T-helper 17 cell (primary cell): ENCODE measurements at regions not wholly inside any gene's neighbourhood (a gene's known extent, or its start where the extent isn't known, plus 50 kb on each side); places are given as distances from the start of the nearest gene placed in this dataset.

ENCODE experiments used
- ATAC-seq: fragments of 150-1000 bp; cut with Tn5 transposase; 2 replicates; pipeline ENCODE4 v1.10.0; 2021; ENCODE audit warnings: mild to moderate bottlenecking, moderate library complexity
- DNase-seq, 3 donors: peaks; one replicate each; pipeline versions ENCODE4 v3.0.0 to v3.0.0-alpha.2; 2020 to 2021
- H3K9me3 ChIP-seq: one replicate; pipeline ENCODE4 v1.7.0; 2013; ENCODE audit warnings: low read length, mild to moderate bottlenecking; ENCODE audit not compliant: control insufficient read depth, poor library complexity, severe bottlenecking
- H3K27ac Mint-ChIP-seq: one replicate; pipeline ENCODE4 v1.8.0; 2022; ENCODE audit warnings: mild to moderate bottlenecking, moderate library complexity, mixed read lengths
- H3K27me3 Mint-ChIP-seq: one replicate; pipeline ENCODE4 v1.8.0; 2022; ENCODE audit warnings: mixed read lengths
- H3K36me3 Mint-ChIP-seq: one replicate; pipeline ENCODE4 v1.8.0; 2022; ENCODE audit warnings: low read depth, mixed read lengths
- H3K4me1 Mint-ChIP-seq: one replicate; pipeline ENCODE4 v1.8.0; 2022; ENCODE audit warnings: mild to moderate bottlenecking, mixed read lengths
- H3K4me3 Mint-ChIP-seq: one replicate; pipeline ENCODE4 v1.8.0; 2022; ENCODE audit warnings: mild to moderate bottlenecking, moderate library complexity, mixed read lengths

DNA sequence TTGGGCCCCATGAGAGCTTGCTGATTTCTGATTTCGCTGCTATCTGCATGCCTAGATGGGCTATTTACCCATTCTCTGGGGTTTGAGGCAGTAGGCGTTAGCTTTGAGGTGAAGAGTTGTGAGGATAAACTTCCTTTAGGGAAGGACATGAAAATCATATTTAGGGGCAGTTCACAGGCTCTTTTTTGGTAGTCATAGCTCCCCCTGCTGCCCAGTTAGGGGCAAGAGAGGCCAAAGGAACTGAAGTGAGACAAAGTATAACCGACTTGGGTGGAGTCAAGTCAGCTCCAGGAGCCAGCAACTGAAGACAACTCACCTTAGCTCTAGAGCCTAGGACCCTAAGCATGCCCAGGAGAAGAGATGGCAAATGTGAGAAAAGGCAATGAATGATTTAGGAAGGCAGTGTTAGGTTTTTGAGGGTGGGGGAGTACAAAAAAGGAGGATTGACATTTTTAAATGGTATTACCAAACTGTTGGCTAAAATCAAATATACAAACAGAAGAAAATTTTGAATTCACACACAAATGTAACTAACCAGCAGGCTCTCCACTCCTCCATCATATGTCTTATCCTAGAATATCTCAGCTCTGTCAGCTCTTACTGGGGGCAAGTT is 625.2 kb downstream of the LMO4 start:
- H3K9me3 ChIP-seq: no peaks in the 10 kb centered on the region
- peaks cover 57% of the 10 kb centered on the region for H3K27me3 Mint-ChIP-seq
- no peaks in the 10 kb centered on the region for H3K36me3 Mint-ChIP-seq
- DNase-seq (peak; percentile 20 to 37 (median 27)), ATAC-seq (peak; percentile 72)
- peaks cover 4% of the 10 kb centered on the region for H3K4me1 Mint-ChIP-seq
- no peak overlapping the region for H3K27ac Mint-ChIP-seq
- H3K4me3 Mint-ChIP-seq: no peak overlapping the region

DNA sequence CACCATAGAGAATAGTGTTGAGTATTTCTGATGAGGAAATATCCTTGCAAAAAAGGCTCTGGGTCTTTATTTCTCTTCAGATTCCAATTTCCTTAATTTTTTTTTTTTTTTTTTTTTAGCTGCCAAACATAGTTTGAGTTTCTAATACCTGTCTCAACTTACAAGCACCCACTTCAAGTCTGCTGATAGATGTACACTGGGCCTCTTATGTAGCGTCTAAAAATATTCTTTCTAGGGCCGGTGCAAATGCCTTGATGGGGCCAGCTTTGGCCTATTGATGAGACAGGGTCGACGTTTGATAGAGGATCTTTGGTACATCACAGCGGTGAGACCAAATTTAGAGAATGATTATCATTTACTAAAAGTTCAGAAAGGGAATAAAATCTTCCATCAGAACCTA is 626.4 kb downstream of the LMO4 start:
- Mint-ChIP-seq H3K36me3 (no peaks in the 10 kb centered on the region), H3K27me3 (peaks cover 62% of the 10 kb centered on the region), H3K27ac (no peak overlapping the region), H3K4me1 (peaks cover 7% of the 10 kb centered on the region), H3K4me3 (no peak overlapping the region)
- ATAC-seq: no peak
- DNase-seq: no peak
- H3K9me3 ChIP-seq: no peaks in the 10 kb centered on the region

DNA sequence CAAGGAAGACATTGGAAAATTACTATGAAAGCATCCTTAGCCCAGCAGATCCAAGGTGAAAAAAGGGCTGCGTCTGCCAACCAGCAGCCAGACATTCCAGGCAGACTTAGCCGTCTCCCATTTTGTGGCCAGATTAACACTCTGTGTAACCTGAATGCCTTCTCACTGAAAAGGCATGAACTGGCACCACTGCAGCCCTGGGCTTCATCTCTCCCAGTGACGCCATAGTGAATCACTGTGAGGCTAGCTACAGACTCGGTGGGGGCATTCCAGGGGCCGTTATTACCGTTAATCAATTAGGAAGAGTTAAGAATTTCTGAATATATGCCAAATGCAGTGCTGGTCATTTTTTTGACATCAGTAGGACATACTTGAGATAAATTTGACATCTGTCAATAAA is 627.4 kb downstream of the LMO4 start:
- ATAC-seq: no peak
- Mint-ChIP-seq H3K27ac (no peak overlapping the region), H3K4me1 (peaks cover 7% of the 10 kb centered on the region), H3K4me3 (no peak overlapping the region), H3K36me3 (no peaks in the 10 kb centered on the region), H3K27me3 (peaks cover 51% of the 10 kb centered on the region)
- no peaks in the 10 kb centered on the region for H3K9me3 ChIP-seq
- DNase-seq: no peak

DNA sequence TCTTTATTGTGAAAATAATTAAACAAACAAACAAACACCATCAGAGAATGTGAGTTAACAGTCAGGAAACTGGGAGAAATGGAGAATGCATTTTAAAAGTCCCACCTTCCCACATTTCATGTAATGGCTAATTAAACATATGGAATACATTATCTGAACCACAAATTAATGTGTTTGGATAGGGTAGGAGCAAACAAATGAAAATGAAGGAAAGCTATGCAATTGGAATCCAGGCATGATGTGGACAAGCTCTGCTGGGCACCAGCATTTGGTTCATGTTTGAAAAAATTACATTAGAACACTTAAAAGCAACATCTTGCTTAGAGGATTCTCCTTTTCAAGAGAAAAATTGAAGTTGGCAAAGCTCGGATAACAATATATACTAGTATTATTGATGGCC is 628.1 kb downstream of the LMO4 start:
- H3K27ac Mint-ChIP-seq: no peak overlapping the region

DNA sequence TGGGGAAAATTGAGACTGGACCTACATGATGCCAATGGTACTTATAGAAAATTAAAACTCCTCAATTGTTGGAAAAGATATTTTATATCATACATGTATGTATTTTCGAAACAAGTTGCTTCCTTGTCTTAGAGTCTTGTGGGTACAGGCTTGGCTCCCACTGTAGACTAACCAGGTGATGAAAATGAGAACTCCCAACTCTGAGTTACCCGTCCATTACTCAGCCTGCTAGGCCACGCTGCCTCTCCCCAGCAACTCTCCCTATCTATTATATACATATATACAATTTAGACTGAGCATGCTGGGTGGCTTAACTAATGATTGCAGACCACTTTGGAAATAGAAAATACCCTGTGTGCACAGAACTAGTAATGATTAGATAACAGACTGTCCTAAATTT is 628.7 kb downstream of the LMO4 start:
- ATAC-seq: no peak
- peaks cover 40% of the 10 kb centered on the region for H3K27me3 Mint-ChIP-seq
- no peak for DNase-seq
- H3K27ac Mint-ChIP-seq: no peak overlapping the region
- no peaks in the 10 kb centered on the region for H3K36me3 Mint-ChIP-seq
- H3K4me1 Mint-ChIP-seq: peaks cover 7% of the 10 kb centered on the region
- no peak overlapping the region for H3K4me3 Mint-ChIP-seq
- H3K9me3 ChIP-seq: no peaks in the 10 kb centered on the region

More for the DNA sequence above, 628.1 kb downstream of the LMO4 start:
- H3K27me3 Mint-ChIP-seq: peaks cover 46% of the 10 kb centered on the region
- peaks cover 7% of the 10 kb centered on the region for H3K4me1 Mint-ChIP-seq
- no peak overlapping the region for H3K4me3 Mint-ChIP-seq
- H3K36me3 Mint-ChIP-seq: no peaks in the 10 kb centered on the region
- H3K9me3 ChIP-seq: no peaks in the 10 kb centered on the region
- no peak for ATAC-seq
- DNase-seq: no peak

DNA sequence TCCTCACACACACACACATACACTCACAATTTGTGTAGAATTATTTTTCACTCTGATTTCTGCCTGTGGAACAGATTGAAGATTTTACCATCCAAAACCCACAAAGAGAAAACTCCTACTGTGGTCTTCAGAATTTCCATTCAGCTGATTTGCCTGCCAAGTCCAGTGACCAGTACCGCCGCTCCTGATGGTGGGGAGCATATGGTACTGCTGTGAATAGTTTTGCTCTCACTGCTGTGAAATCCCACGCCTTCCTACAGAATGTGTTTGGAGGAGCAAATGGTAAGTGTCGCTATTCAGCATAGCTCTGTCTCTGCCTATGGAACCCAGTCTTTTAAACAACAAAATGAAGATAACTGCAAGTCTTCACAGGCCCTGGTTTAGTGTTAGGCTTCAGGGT is 629.5 kb downstream of the LMO4 start:
- H3K4me1 Mint-ChIP-seq: peaks cover 7% of the 10 kb centered on the region
- H3K27me3 Mint-ChIP-seq: peaks cover 35% of the 10 kb centered on the region
- no peaks in the 10 kb centered on the region for H3K36me3 Mint-ChIP-seq
- ATAC-seq (no peak), DNase-seq (no peak)
- H3K27ac Mint-ChIP-seq: no peak overlapping the region
- no peaks in the 10 kb centered on the region for H3K9me3 ChIP-seq
- no peak overlapping the region for H3K4me3 Mint-ChIP-seq

DNA sequence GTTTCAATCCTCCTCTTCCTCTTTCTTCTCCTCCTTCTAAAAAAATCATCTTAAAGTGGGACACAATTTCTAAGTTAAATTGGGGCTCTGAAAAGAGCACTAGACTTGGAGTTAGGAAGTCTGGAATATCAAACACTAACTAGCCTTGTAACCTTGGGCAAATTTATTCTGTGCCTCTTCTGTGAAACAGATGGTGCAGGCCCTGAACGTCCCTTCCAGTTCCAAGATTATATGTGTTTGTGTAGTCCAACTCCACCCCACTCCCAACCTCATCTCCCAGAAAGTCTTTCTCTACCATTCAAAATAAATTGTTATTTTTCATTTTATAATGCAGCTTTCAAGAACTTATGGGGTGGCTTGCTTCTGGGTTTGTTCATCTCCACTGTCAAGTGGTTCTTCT is 630.0 kb downstream of the LMO4 start:
- ATAC-seq: no peak
- Mint-ChIP-seq H3K4me1 (peaks cover 6% of the 10 kb centered on the region), H3K4me3 (no peak overlapping the region), H3K36me3 (no peaks in the 10 kb centered on the region), H3K27ac (no peak overlapping the region), H3K27me3 (peaks cover 30% of the 10 kb centered on the region)
- no peak for DNase-seq
- H3K9me3 ChIP-seq: no peaks in the 10 kb centered on the region

DNA sequence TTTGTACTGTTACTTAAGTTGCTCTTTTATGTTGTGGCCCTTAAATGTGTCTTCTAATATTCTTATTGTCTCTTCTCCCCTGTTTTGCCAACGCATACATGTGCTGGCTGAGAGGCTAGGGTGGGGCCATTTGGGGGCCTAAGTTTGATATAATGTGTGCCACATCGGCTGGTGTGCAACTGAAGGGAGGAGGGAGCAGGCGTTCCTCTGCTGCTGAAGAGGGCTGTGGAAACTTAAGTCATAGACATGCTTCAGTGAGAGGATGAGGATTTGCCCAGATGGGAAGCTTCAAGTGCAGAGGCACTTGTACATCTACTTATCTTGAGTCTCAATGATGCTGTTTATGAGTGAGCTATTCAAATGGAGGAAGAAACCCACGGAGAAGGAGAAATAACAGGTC is 630.6 kb downstream of the LMO4 start:
- H3K27ac Mint-ChIP-seq: no peak overlapping the region
- no peaks in the 10 kb centered on the region for H3K36me3 Mint-ChIP-seq
- H3K9me3 ChIP-seq: no peaks in the 10 kb centered on the region
- no peak overlapping the region for H3K4me3 Mint-ChIP-seq
- no peak for ATAC-seq
- peaks cover 28% of the 10 kb centered on the region for H3K27me3 Mint-ChIP-seq
- no peak for DNase-seq
- H3K4me1 Mint-ChIP-seq: peaks cover 3% of the 10 kb centered on the region

DNA sequence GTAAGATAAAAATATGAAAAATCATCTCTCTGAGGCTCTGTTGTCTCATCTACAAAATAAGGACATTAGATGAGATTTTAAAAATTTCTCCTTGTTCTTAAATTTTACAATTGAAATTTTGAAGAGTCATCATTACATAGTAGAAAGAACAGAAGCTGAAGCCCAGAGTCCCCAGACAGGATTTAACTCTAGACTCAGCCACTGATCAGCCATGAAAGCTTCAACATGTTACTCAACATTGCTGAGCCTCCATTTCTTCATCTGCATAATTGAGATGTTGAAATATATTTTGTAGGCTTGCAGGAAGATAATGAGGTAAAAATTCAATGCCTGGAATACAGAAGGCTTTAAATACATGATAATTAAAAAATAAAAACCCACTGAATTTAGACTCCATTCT is 633.3 kb downstream of the LMO4 start:
- H3K9me3 ChIP-seq: no peaks in the 10 kb centered on the region
- peaks cover 24% of the 10 kb centered on the region for H3K27me3 Mint-ChIP-seq
- DNase-seq (no peak), ATAC-seq (no peak)
- H3K27ac Mint-ChIP-seq: no peak overlapping the region
- H3K4me3 Mint-ChIP-seq: no peak overlapping the region
- no peaks in the 10 kb centered on the region for H3K36me3 Mint-ChIP-seq
- peaks cover 3% of the 10 kb centered on the region for H3K4me1 Mint-ChIP-seq

DNA sequence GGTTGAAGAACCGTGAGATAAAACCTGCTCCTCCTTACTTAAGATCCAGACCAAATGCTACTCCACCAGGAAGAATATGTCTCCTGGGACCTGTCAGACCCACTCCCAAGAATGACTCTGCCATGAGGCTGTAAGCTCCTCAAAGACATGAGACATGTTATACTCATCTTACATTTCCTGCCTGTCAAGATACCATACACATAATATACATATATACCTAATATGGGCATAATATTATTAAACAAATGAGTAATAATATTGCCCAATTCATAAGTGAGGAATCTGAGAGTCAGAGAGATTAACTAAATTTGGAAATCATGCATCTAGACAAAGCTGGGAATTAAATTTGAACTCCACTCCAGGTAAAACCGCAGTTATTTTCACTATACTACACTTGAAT is 634.9 kb downstream of the LMO4 start:
- Mint-ChIP-seq H3K27me3 (peaks cover 21% of the 10 kb centered on the region), H3K27ac (no peak overlapping the region), H3K4me1 (peaks cover 3% of the 10 kb centered on the region), H3K4me3 (no peak overlapping the region), H3K36me3 (no peaks in the 10 kb centered on the region)
- H3K9me3 ChIP-seq: no peaks in the 10 kb centered on the region
- ATAC-seq: no peak
- no peak for DNase-seq

DNA sequence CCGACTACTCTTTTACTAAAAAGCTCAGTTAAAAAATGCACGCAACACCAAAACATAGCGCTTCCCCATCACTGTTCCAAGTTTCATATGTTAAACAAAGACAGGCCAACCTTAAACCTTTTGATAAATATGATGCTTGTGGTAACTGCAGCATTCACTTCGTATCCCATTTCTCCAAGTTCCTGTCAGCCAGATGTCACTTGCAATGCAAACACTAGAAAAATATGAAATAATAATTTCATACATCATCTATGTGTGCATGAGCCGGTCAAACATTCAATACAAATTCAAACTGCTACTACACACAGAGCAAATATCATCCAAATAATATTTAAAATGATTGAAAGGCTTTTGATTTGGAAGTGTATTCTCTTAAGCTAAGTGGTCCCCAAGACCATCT is 636.5 kb downstream of the LMO4 start:
- H3K4me1 Mint-ChIP-seq: no peaks in the 10 kb centered on the region

DNA sequence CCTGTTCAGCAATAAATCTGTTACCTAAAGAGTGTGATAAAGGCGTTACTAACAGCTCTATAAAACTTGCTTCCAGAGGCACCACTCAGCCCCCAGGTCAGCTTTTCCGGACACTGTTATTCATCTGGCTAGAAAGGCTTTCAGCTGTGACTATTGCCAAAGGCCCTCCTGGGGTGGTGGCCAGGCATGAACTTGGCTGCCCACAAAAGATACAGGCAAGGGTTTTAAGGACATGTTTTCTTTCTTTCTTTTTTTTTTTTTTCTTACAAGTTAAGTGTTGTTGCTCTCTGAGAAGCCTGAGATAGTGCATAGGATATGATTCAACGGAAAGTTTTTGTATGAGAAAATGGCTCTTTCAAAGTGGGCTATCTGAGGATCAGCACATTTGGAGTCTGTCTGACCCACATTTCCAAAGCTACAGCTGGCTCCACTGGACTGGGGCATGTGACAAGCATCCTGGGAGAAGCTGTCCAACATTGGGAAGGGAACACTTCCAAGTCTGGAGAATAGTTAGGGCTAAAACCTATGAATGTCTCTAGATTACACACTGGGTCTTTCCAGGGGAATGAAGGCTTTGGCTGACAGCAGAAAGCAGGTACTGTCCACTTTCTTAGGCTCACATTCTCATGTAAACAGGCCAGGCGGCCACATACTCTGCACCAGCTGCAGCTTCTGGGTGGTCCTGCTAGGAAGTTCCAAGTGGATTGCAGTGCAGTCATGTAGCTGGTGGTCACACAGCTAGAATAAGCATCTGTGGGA is 639.7 kb downstream of the LMO4 start:
- DNase-seq (no peak), ATAC-seq (no peak)
- Mint-ChIP-seq H3K27me3 (peaks cover 22% of the 10 kb centered on the region), H3K4me1 (no peaks in the 10 kb centered on the region), H3K4me3 (no peak overlapping the region), H3K27ac (no peak overlapping the region), H3K36me3 (no peaks in the 10 kb centered on the region)
- no peaks in the 10 kb centered on the region for H3K9me3 ChIP-seq

More for the DNA sequence above, 636.5 kb downstream of the LMO4 start:
- H3K4me3 Mint-ChIP-seq: no peak overlapping the region
- H3K27me3 Mint-ChIP-seq: peaks cover 12% of the 10 kb centered on the region
- DNase-seq (no peak), ATAC-seq (no peak)
- H3K36me3 Mint-ChIP-seq: no peaks in the 10 kb centered on the region
- H3K9me3 ChIP-seq: no peaks in the 10 kb centered on the region
- no peak overlapping the region for H3K27ac Mint-ChIP-seq

DNA sequence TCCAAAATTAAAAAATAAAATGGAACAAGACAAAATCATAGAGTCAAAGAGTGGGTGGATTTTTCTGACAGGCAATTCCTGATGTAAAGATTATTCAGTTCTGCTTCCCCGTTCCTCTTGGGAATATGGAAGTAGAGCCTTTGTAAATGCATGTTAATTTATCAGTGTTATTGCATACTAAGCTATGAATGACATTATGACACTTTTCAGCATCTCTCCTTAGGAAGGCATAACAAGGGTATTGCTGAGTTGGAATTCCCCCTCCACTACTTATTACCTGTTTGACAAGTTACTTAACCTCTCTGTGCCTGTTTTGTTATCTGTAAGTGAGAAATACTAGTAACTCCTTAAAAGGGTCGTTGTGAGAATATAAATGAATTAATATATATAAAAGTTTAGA is 640.4 kb downstream of the LMO4 start:
- DNase-seq (no peak), ATAC-seq (no peak)
- H3K27me3 Mint-ChIP-seq: peaks cover 22% of the 10 kb centered on the region
- no peaks in the 10 kb centered on the region for H3K4me1 Mint-ChIP-seq
- H3K36me3 Mint-ChIP-seq: no peaks in the 10 kb centered on the region
- no peak overlapping the region for H3K4me3 Mint-ChIP-seq
- no peak overlapping the region for H3K27ac Mint-ChIP-seq
- no peaks in the 10 kb centered on the region for H3K9me3 ChIP-seq

DNA sequence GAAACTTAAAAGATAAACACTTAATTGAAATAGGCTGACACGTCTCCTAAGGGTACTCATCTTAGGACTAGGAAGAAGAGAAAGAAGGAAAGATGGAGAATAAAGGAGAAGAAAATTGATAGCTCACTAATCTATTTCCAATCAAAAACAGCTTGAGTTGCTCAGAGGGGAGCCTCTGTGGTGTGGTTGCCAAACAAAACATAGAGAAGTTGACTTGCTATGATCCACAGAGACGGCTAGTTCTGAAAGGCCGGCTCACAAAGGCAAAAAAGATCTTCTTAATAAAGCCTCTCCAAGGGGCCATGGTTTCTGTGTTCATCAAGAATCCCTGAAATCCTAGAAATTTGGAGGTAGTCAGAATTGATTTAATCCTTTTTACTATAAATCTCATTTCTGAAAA is 644.1 kb downstream of the LMO4 start:
- ATAC-seq: no peak
- Mint-ChIP-seq H3K27me3 (peaks cover 33% of the 10 kb centered on the region), H3K4me3 (no peak overlapping the region)

More for the DNA sequence above, 644.1 kb downstream of the LMO4 start:
- Mint-ChIP-seq H3K4me1 (no peaks in the 10 kb centered on the region), H3K36me3 (no peaks in the 10 kb centered on the region), H3K27ac (no peak overlapping the region)
- H3K9me3 ChIP-seq: no peaks in the 10 kb centered on the region
- DNase-seq: no peak
